ENCODE measurements at regions not wholly inside any gene's neighbourhood (a gene's known extent, or its start where the extent isn't known, plus 50 kb on each side); places are given as distances from the start of the nearest gene placed in this dataset.

- no peak for DNase-seq (ENCODE audit: low spot score)
Observed at GRCh38 chr3:152959307-152959706, 124.4 kb downstream of the P2RY1 start.

- no peak for DNase-seq (ENCODE audit: low spot score)
Observed at GRCh38 chr3:152960684-152961083, 125.8 kb downstream of the P2RY1 start.

- peak; percentile 47 for DNase-seq (ENCODE audit: low spot score)
Observed at GRCh38 chr3:152961323-152961722, 126.4 kb downstream of the P2RY1 start.

GRCh38 chr3:152964911-152965609 is 130.1 kb downstream of the P2RY1 start:
- no peak for DNase-seq (ENCODE audit: low spot score)

GRCh38 chr3:152968388-152969024 is 133.6 kb downstream of the P2RY1 start:
- DNase-seq (ENCODE audit: low spot score), result no peak

GRCh38 chr3:152969557-152970300 is 134.8 kb downstream of the P2RY1 start:
- DNase-seq (ENCODE audit: low spot score), result no peak

- no peak for DNase-seq (ENCODE audit: low spot score)
Observed at GRCh38 chr3:152970851-152971250, 135.9 kb downstream of the P2RY1 start.

GRCh38 chr3:152971880-152972279 is 136.9 kb downstream of the P2RY1 start:
- DNase-seq (ENCODE audit: low spot score), result no peak

GRCh38 chr3:152973575-152973974 is 138.6 kb downstream of the P2RY1 start:
- no peak for DNase-seq (ENCODE audit: low spot score)

GRCh38 chr3:152976239-152976638 is 141.3 kb downstream of the P2RY1 start:
- DNase-seq (ENCODE audit: low spot score), result no peak

- DNase-seq (ENCODE audit: low spot score), result no peak
Observed at GRCh38 chr3:152977366-152977765, 142.4 kb downstream of the P2RY1 start.

- DNase-seq (ENCODE audit: low spot score), result no peak
Observed at GRCh38 chr3:152978152-152978551, 143.2 kb downstream of the P2RY1 start.

- DNase-seq (ENCODE audit: low spot score), result no peak
Observed at GRCh38 chr3:152997526-152997925, 162.6 kb downstream of the P2RY1 start.

- DNase-seq (ENCODE audit: low spot score), result no peak
Observed at GRCh38 chr3:152998591-152998990, 163.4 kb upstream of the RAP2B start.

GRCh38 chr3:153000325-153000724 is 161.7 kb upstream of the RAP2B start:
- no peak for DNase-seq (ENCODE audit: low spot score)

- no peak for DNase-seq (ENCODE audit: low spot score)
Observed at GRCh38 chr3:153001210-153002078, 160.6 kb upstream of the RAP2B start.

GRCh38 chr3:153003441-153003840 is 158.6 kb upstream of the RAP2B start:
- no peak for DNase-seq (ENCODE audit: low spot score)

GRCh38 chr3:153003862-153004261 is 158.2 kb upstream of the RAP2B start:
- DNase-seq (ENCODE audit: low spot score), result no peak

- DNase-seq (ENCODE audit: low spot score), result no peak
Observed at GRCh38 chr3:153008226-153008625, 153.8 kb upstream of the RAP2B start.

GRCh38 chr3:153023896-153024295 is 138.1 kb upstream of the RAP2B start:
- DNase-seq (ENCODE audit: low spot score), result no peak

GRCh38 chr3:153026026-153026425 is 136.0 kb upstream of the RAP2B start:
- DNase-seq (ENCODE audit: low spot score), result peak; percentile 63

- DNase-seq (ENCODE audit: low spot score), result no peak
Observed at GRCh38 chr3:153028381-153028780, 133.6 kb upstream of the RAP2B start.
